Endothelial cell of umbilical vein (primary cell): ENCODE measurements at regions not wholly inside any gene's neighbourhood (a gene's known extent, or its start where the extent isn't known, plus 50 kb on each side); places are given as distances from the start of the nearest gene placed in this dataset.

Experiments
- BruUV-seq: library from RNA; stranded (reverse); fragments of 400-500 nt; replicated peaks from 2 replicates; lab custom pipeline; 2021; lab: Mats Ljungman, UMichigan
- CTCF ChIA-PET: fragments of 300-600, 350-600 bp; sonication (Branson Sonifier 250); formaldehyde crosslinking; loops from one replicate; lab custom pipeline; 2021; ENCODE audit warnings: antibody characterized with exemption, inconsistent platforms; lab: Charles Lee
- POLR2A ChIA-PET: fragments of 300-600, 350-600 bp; sonication (Branson Sonifier 250); formaldehyde crosslinking; loops from one replicate; lab custom pipeline; 2021; ENCODE audit warnings: antibody characterized with exemption, inconsistent platforms; lab: Charles Lee
- DNase-seq: peaks from one replicate; pipeline ENCODE4 v3.0.0-alpha.2; 2011; ENCODE audit warnings: low read depth, low spot score
- FAIRE-seq: peaks from 2 replicates; lab custom pipeline; 2011; peaks lifted over from hg19 to GRCh38; lab: Jason Lieb, UNC
- H2AFZ ChIP-seq: 2 replicates; pipeline ENCODE4 v1.6.0; 2012; ENCODE audit warnings: low read depth, low read length, control low read depth, inconsistent platforms
- H3K27ac ChIP-seq: 2 replicates; pipeline ENCODE4 v1.5.1; 2011; ENCODE audit warnings: low read depth, mild to moderate bottlenecking, control low read depth, low read length, moderate library complexity; ENCODE audit not compliant: insufficient read depth
- H3K27me3 ChIP-seq, 2 experiments: 2 replicates each; pipeline versions ENCODE4 v1.6.0 to v1.6.1; 2011; ENCODE audit warnings: low read length in 2 of 2, mixed read lengths in 1 of 2; ENCODE audit not compliant: control insufficient read depth in 2 of 2, insufficient read depth in 2 of 2
- H3K36me3 ChIP-seq, 2 experiments: 2 replicates in 1 of 2; 3 replicates in 1 of 2; pipeline ENCODE4 v1.5.1; 2011; ENCODE audit warnings: low read length in 2 of 2, mild to moderate bottlenecking in 1 of 2, moderate library complexity in 1 of 2; ENCODE audit not compliant: control insufficient read depth in 2 of 2, insufficient read depth in 2 of 2; ENCODE audit errors: extremely low read depth in 1 of 2
- H3K4me1 ChIP-seq: 3 replicates; pipeline ENCODE4 v1.5.1; 2011; ENCODE audit warnings: mild to moderate bottlenecking, low read length; ENCODE audit not compliant: control insufficient read depth, insufficient read depth; ENCODE audit errors: extremely low read depth
- H3K4me2 ChIP-seq: 2 replicates; pipeline ENCODE4 v1.6.1; 2011; ENCODE audit warnings: low read length, control low read depth, mixed read lengths; ENCODE audit not compliant: insufficient read depth
- H3K4me3 ChIP-seq, 3 experiments: fragments of 200-600 bp in 1 of 3; sonication (generic), shearing (Covaris generic) in 1 of 3; replicated peaks in 1 of 3; 2 replicates each; pipeline ENCODE4 v1.5.1; 2011 to 2016; ENCODE audit warnings: control low read depth in 3 of 3, low read length in 3 of 3, mild to moderate bottlenecking in 2 of 3, inconsistent platforms in 1 of 3, low read depth in 1 of 3, moderate library complexity in 1 of 3; ENCODE audit not compliant: insufficient read depth in 1 of 3
- H3K79me2 ChIP-seq: 2 replicates; pipeline ENCODE4 v1.6.0; 2012; ENCODE audit warnings: low read length, inconsistent platforms; ENCODE audit not compliant: control insufficient read depth, insufficient read depth
- H3K9ac ChIP-seq: replicated peaks from 2 replicates; pipeline ENCODE3; 2011; ENCODE audit warnings: low read length, control low read depth; ENCODE audit not compliant: insufficient read depth; ENCODE audit errors: extremely low read depth
- H3K9me1 ChIP-seq: replicated peaks from 3 replicates; pipeline ENCODE4 v1.6.0; 2011; ENCODE audit warnings: mild to moderate bottlenecking, low read length; ENCODE audit not compliant: control insufficient read depth, insufficient read depth; ENCODE audit errors: extremely low read depth
- H3K9me3 ChIP-seq: replicated peaks from 2 replicates; pipeline ENCODE4 v1.5.1; 2012; ENCODE audit warnings: low read length, inconsistent platforms; ENCODE audit not compliant: control insufficient read depth, insufficient read depth
- H4K20me1 ChIP-seq: replicated peaks from 2 replicates; pipeline ENCODE3; 2011; ENCODE audit warnings: mild to moderate bottlenecking, low read length; ENCODE audit not compliant: control insufficient read depth, insufficient read depth; ENCODE audit errors: extremely low read depth
- GATA2 ChIP-seq: IDR thresholded peaks from 2 replicates; pipeline ENCODE4 v1.7.0; 2011; ENCODE audit warnings: low read depth, mild to moderate bottlenecking, moderate library complexity, mixed read lengths, low read length; ENCODE audit not compliant: insufficient read length, insufficient read depth
- JUN ChIP-seq: IDR thresholded peaks from 2 replicates; pipeline ENCODE4 v1.6.1; 2011; ENCODE audit warnings: borderline replicate concordance, low read depth; ENCODE audit not compliant: insufficient read length, insufficient read depth
- MAX ChIP-seq: IDR thresholded peaks from 2 replicates; pipeline ENCODE4 v1.6.1; 2011; ENCODE audit not compliant: insufficient read depth, insufficient read length
- POLR2A ChIP-seq: IDR thresholded peaks from 2 replicates; pipeline ENCODE4 v1.6.1; 2012; ENCODE audit warnings: low read depth, mild to moderate bottlenecking, control low read depth, low read length
- POLR2AphosphoS5 ChIP-seq: IDR thresholded peaks from 2 replicates; pipeline ENCODE4 v1.6.1; 2012; ENCODE audit warnings: low read depth, mild to moderate bottlenecking, control low read depth, low read length, moderate library complexity; ENCODE audit not compliant: insufficient read depth
- dilution Hi-C: fragments of 300-500 bp; cut with MboI; formaldehyde crosslinking; loops from one replicate; pipeline ENCODE4 v1.15.0; 2019; ENCODE audit warnings: low sequenced_read_pairs; ENCODE audit not compliant: extremely low pct_ligation_motif_present
- intact Hi-C: fragments of 100-400 bp; cut with micrococcal nuclease; formaldehyde crosslinking; loops from one replicate; pipeline ENCODE4 v1.10.0; 2022

DNA sequence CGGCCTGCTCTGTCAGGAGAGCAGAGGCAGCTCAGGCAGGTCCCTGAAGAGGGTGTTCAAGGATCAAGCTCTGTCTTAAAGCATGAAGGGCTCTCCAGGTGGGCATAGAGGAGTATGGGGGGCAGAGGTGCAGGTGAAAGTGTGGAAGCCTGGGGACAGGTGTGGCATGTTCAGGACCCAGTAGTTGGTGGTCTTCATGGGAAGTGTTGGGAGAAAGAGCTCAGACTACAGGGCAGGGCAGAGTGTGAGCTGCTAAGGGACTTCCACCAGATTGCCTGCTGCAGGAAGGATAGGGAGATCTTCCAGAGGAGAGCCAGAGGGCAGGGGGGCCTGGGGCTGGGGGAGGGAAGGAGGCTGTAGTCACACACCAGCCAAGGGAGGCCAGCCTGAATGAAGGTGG is 156.5 kb upstream of the GDF10 start:
- no peak for FAIRE-seq

DNA sequence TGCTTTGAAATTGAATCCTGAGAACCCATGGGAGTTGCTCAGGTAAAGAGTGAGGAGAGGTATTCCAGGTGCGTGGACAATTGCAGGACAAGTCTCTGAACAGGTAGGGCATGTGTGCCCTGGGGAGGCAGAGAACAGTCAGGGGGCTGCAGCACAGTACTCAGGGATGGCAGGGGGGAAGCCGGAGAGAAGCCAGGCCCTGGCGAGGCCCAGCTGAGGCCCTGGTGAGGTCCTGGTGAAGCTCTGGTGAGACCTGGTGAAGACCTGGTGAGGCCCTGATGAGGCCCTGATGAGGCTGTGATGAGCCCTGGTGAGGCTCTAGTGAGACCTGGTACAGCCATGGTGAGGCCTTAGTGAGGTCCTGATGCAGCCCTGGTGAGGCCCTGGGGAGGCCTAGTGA is 155.5 kb upstream of the GDF10 start:
- no peaks in the 10 kb centered on the region for H3K9me1 ChIP-seq
- no peak overlapping the region for H2AFZ ChIP-seq
- H3K9me3 ChIP-seq = no peaks in the 10 kb centered on the region
- no peaks in the 10 kb centered on the region for H3K27me3 ChIP-seq
- BruUV-seq = no TSS peak
- no peak overlapping the region for H3K4me3 ChIP-seq
- intact Hi-C loops (no loop called here), dilution Hi-C loops (no loop called here)
- no peaks in the 10 kb centered on the region for H3K4me1 ChIP-seq
- H3K79me2 ChIP-seq = no peaks in the 10 kb centered on the region
- H3K27ac ChIP-seq = no peak overlapping the region
- TF ChIP-seq POLR2A (no peak), MAX (no peak), GATA2 (no peak)
- H3K36me3 ChIP-seq = no peaks in the 10 kb centered on the region
- no peaks in the 10 kb centered on the region for H4K20me1 ChIP-seq
- no peak overlapping the region for H3K9ac ChIP-seq
- FAIRE-seq (no peak), DNase-seq (no peak)
- no peak overlapping the region for H3K4me2 ChIP-seq
- POLR2A ChIA-PET = no interaction called here
- CTCF ChIA-PET = no interaction called here

More for the DNA sequence above, 156.5 kb upstream of the GDF10 start:
- TF ChIP-seq POLR2AphosphoS5 = no peak
- TF ChIP-seq GATA2 = no peak
- TF ChIP-seq JUN = no peak
- BruUV-seq = no TSS peak
- Histone ChIP-seq H3K27ac (no peak overlapping the region), H3K4me2 (no peak overlapping the region), H3K36me3 (no peaks in the 10 kb centered on the region), H3K79me2 (no peaks in the 10 kb centered on the region), H3K9me3 (no peaks in the 10 kb centered on the region), H3K9ac (no peak overlapping the region), H3K27me3 (no peaks in the 10 kb centered on the region), H3K4me3 (no peak overlapping the region), H3K4me1 (no peaks in the 10 kb centered on the region), H3K9me1 (no peaks in the 10 kb centered on the region), H4K20me1 (no peaks in the 10 kb centered on the region), H2AFZ (no peak overlapping the region)
- ChIA-PET POLR2A (no interaction called here), CTCF (no interaction called here)
- no peak for DNase-seq
- intact Hi-C loops (no loop called here), dilution Hi-C loops (no loop called here)
